Natural killer cell (primary cell): ENCODE measurements at regions not wholly inside any gene's neighbourhood (a gene's known extent, or its start where the extent isn't known, plus 50 kb on each side); places are given as distances from the start of the nearest gene placed in this dataset.

Source experiments
- ATAC-seq, 3 donors: fragments of 150-1000 bp in 2 of 3; fragments of 200-7000 bp in 1 of 3; cut with Tn5 transposase; 1 replicate in 1 of 3; 2 replicates in 2 of 3; pipeline ENCODE4 v1.10.0; 2021; ENCODE audit warnings: mild to moderate bottlenecking in 2 of 3, moderate library complexity in 2 of 3
- DNase-seq, 2 donors: peaks; one replicate each; pipeline versions ENCODE4 v3.0.0 to v3.0.0-alpha.2; 2013 to 2021; ENCODE audit warnings: mixed read lengths in 1 of 2
- H3K27ac ChIP-seq: one replicate; pipeline ENCODE4 v1.5.1; 2013; ENCODE audit warnings: mild to moderate bottlenecking, low read length
- H3K27me3 ChIP-seq: one replicate; pipeline ENCODE4 v1.6.1; 2013; ENCODE audit warnings: low read length; ENCODE audit not compliant: control insufficient read depth, insufficient read depth
- H3K36me3 ChIP-seq: one replicate; pipeline ENCODE4 v1.6.1; 2013; ENCODE audit warnings: low read length; ENCODE audit not compliant: control insufficient read depth, insufficient read depth
- H3K4me1 ChIP-seq: one replicate; pipeline ENCODE4 v1.6.1; 2013; ENCODE audit warnings: low read length; ENCODE audit not compliant: control insufficient read depth, insufficient read depth
- H3K4me3 ChIP-seq: one replicate; pipeline ENCODE4 v1.5.1; 2013; ENCODE audit warnings: low read length
- H3K9me3 ChIP-seq: one replicate; pipeline ENCODE4 v1.6.1; 2013; ENCODE audit warnings: low read length; ENCODE audit not compliant: control insufficient read depth, insufficient read depth
- H3K27ac Mint-ChIP-seq, 2 donors: one replicate each; pipeline ENCODE4 v1.8.0; 2022; ENCODE audit warnings: mild to moderate bottlenecking in 2 of 2, mixed read lengths in 2 of 2, moderate library complexity in 1 of 2
- H3K27me3 Mint-ChIP-seq, 2 donors: one replicate each; pipeline ENCODE4 v1.8.0; 2022; ENCODE audit warnings: low read depth in 2 of 2, mixed read lengths in 2 of 2
- H3K36me3 Mint-ChIP-seq: one replicate; pipeline ENCODE4 v1.8.0; 2022; ENCODE audit warnings: mixed read lengths
- H3K4me1 Mint-ChIP-seq, 2 donors: one replicate each; pipeline ENCODE4 v1.8.0; 2022; ENCODE audit warnings: mixed read lengths in 2 of 2
- H3K4me3 Mint-ChIP-seq: one replicate; pipeline ENCODE4 v1.8.0; 2022; ENCODE audit warnings: mild to moderate bottlenecking, moderate library complexity, mixed read lengths
- H3K9me3 Mint-ChIP-seq, 2 donors: one replicate each; pipeline ENCODE4 v1.8.0; 2022; ENCODE audit warnings: mixed read lengths in 2 of 2
- CTCF ChIP-seq: fragments of 200-600 bp; IDR thresholded peaks from one replicate; pipeline ENCODE4 v1.8.0; 2022; ENCODE audit warnings: antibody characterized with exemption
- whole genome bisulfite sequencing: methylation state at CpG from one replicate; pipeline ENCODE4 v1.1.7; 2013; ENCODE audit warnings: missing lambda C conversion rate; ENCODE audit not compliant: insufficient coverage; 5-methylcytosine and 5-hydroxymethylcytosine counted together
- intact Hi-C: fragments of 100-400 bp; cut with micrococcal nuclease; formaldehyde crosslinking; loops from one replicate; pipeline ENCODE4 v1.14.2; 2022

- Histone ChIP-seq H3K4me3 (no peak overlapping the region), H3K9me3 (no peaks in the 10 kb centered on the region), H3K36me3 (no peaks in the 10 kb centered on the region), H3K27me3 (no peaks in the 10 kb centered on the region), H3K4me1 (no peaks in the 10 kb centered on the region), H3K27ac (no peak overlapping the region)
- H3K27ac Mint-ChIP-seq: no peak overlapping the region
- intact Hi-C loops: no loop called here
- DNase-seq (no peak), ATAC-seq (no peak)
- no peak for TF ChIP-seq CTCF
- H3K36me3 Mint-ChIP-seq: no peaks in the 10 kb centered on the region
- H3K4me1 Mint-ChIP-seq: peaks cover 0 to 5% of the 10 kb centered on the region in 2 donors
- H3K9me3 Mint-ChIP-seq: no peaks in the 10 kb centered on the region
- H3K4me3 Mint-ChIP-seq: no peak overlapping the region
- H3K27me3 Mint-ChIP-seq: no peaks in the 10 kb centered on the region
- 84% methylated on average over 4 of the region's 5 CpGs for WGBS
Measured at GRCh38 chr14:55902241-55902640, 216.0 kb upstream of the PELI2 start.

GRCh38 chr14:55904086-55904485, 214.1 kb upstream of the PELI2 start:
- Mint-ChIP-seq H3K36me3 (no peaks in the 10 kb centered on the region), H3K9me3 (no peaks in the 10 kb centered on the region), H3K4me1 (no peaks in the 10 kb centered on the region), H3K4me3 (no peak overlapping the region), H3K27ac (no peak overlapping the region), H3K27me3 (no peaks in the 10 kb centered on the region)
- H3K4me3 ChIP-seq: no peak overlapping the region
- H3K9me3 ChIP-seq: no peaks in the 10 kb centered on the region
- H3K27me3 ChIP-seq: no peaks in the 10 kb centered on the region
- no peak for TF ChIP-seq CTCF
- H3K36me3 ChIP-seq: no peaks in the 10 kb centered on the region
- WGBS: 96% methylated on average over 5 of the region's 5 CpGs
- no peaks in the 10 kb centered on the region for H3K4me1 ChIP-seq
- intact Hi-C loops: no loop called here
- no peak for ATAC-seq
- H3K27ac ChIP-seq: no peak overlapping the region
- no peak for DNase-seq

- ATAC-seq: no peak
- TF ChIP-seq CTCF: no peak
Measured at GRCh38 chr14:55908106-55908505, 210.1 kb upstream of the PELI2 start.

GRCh38 chr14:55909879-55910278, 208.3 kb upstream of the PELI2 start:
- intact Hi-C loops: no loop called here
- no peaks in the 10 kb centered on the region for H3K36me3 ChIP-seq
- no peaks in the 10 kb centered on the region for H3K9me3 ChIP-seq
- Mint-ChIP-seq H3K4me3 (no peak overlapping the region), H3K4me1 (no peaks in the 10 kb centered on the region), H3K27ac (no peak overlapping the region), H3K27me3 (peaks cover 0 to 4% of the 10 kb centered on the region in 2 donors), H3K9me3 (no peaks in the 10 kb centered on the region), H3K36me3 (no peaks in the 10 kb centered on the region)
- H3K4me1 ChIP-seq: no peaks in the 10 kb centered on the region
- H3K27ac ChIP-seq: no peak overlapping the region
- DNase-seq: no peak
- no peak for ATAC-seq
- TF ChIP-seq CTCF: no peak
- 89% methylated on average over 1 of the region's 1 CpG for WGBS
- H3K4me3 ChIP-seq: no peak overlapping the region
- H3K27me3 ChIP-seq: no peaks in the 10 kb centered on the region

More at GRCh38 chr14:55908106-55908505, 210.1 kb upstream of the PELI2 start:
- Histone ChIP-seq H3K36me3 (no peaks in the 10 kb centered on the region), H3K27ac (no peak overlapping the region), H3K4me3 (no peak overlapping the region), H3K27me3 (no peaks in the 10 kb centered on the region), H3K4me1 (no peaks in the 10 kb centered on the region), H3K9me3 (no peaks in the 10 kb centered on the region)
- Mint-ChIP-seq H3K4me1 (no peaks in the 10 kb centered on the region), H3K9me3 (no peaks in the 10 kb centered on the region), H3K36me3 (no peaks in the 10 kb centered on the region), H3K27me3 (peaks cover 0 to 2% of the 10 kb centered on the region in 2 donors), H3K4me3 (no peak overlapping the region), H3K27ac (no peak overlapping the region)
- intact Hi-C loops: no loop called here
- no peak for DNase-seq
- no CpG with 5 or more reads among the region's 1 CpG for WGBS
